ENCODE measurements at regions not wholly inside any gene's neighbourhood (a gene's known extent, or its start where the extent isn't known, plus 50 kb on each side); places are given as distances from the start of the nearest gene placed in this dataset.

DNA sequence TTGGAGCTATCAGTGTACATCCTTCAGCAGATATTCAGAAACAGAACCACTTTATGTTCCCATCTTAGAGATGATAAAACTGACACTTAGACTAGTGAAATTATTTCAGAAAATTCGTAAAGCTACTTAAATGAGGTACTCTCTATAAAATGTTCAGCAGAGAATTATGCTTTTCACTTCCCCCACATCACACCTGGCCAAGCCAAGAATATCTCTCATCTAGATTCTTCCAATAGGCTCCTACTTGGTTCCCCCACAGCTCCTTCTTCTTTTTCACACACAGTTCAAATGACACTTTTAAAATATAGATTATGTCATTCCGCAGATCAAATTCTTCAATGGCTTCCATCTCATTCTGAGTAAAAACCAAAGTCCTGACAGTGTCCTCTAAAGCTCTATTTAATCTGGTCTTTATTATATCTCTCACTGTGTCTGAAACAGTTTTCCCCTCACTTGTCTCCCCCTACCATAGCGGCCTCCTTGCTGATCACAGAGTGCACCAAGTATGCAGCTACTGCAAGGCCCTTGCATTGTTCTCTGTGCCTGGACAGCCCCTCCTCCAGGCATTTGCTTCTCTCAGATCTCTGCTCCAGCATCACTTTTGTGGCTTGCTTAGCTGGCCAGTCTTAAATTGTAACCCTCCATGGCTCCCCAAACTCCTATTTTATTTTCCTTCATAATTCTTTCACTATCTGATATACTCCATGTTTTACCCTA is 736.8 kb upstream of the USP15 start:
- TF ChIP-seq ZNF121 (tag by site-specific recombination; IDR thresholded peaks at IDR 0.05) (no peak), ZFP69B (tag by site-specific recombination; IDR thresholded peaks at IDR 0.05) (no peak), SETDB1 (IDR thresholded peaks at IDR 0.05; ENCODE audit: insufficient read length, low read length) (no peak), GLI2 (tag by site-specific recombination; IDR thresholded peaks at IDR 0.05; ENCODE audit: borderline replicate concordance, low read depth) (no peak), TCF7L2 (IDR thresholded peaks at IDR 0.05; ENCODE audit: borderline replicate concordance, low read depth, low read length) (no peak), ZNF133 (tag by site-specific recombination; IDR thresholded peaks at IDR 0.05) (no peak), ZNF248 (tag by site-specific recombination; IDR thresholded peaks at IDR 0.05) (no peak), ZNF223 (tag by site-specific recombination; IDR thresholded peaks at IDR 0.05) (no peak), MYNN (tag by site-specific recombination; IDR thresholded peaks at IDR 0.05; ENCODE audit: borderline replicate concordance) (no peak), ZNF514 (tag by site-specific recombination; IDR thresholded peaks at IDR 0.05) (no peak), SP2 (tag by site-specific recombination; IDR thresholded peaks at IDR 0.05) (no peak), ZNF621 (tag by site-specific recombination; IDR thresholded peaks at IDR 0.05) (no peak), ZNF548 (tag by site-specific recombination; IDR thresholded peaks at IDR 0.05) (no peak), ZBTB17 (tag by site-specific recombination; IDR thresholded peaks at IDR 0.05) (no peak), GLIS1 (tag by site-specific recombination; IDR thresholded peaks at IDR 0.05) (no peak), ZNF274 (IDR thresholded peaks at IDR 0.05; ENCODE audit: low read length) (no peak), ZNF274 (tag by site-specific recombination; IDR thresholded peaks at IDR 0.05; ENCODE audit: borderline replicate concordance) (no peak)
- TF ChIP-seq, protein P1, sequence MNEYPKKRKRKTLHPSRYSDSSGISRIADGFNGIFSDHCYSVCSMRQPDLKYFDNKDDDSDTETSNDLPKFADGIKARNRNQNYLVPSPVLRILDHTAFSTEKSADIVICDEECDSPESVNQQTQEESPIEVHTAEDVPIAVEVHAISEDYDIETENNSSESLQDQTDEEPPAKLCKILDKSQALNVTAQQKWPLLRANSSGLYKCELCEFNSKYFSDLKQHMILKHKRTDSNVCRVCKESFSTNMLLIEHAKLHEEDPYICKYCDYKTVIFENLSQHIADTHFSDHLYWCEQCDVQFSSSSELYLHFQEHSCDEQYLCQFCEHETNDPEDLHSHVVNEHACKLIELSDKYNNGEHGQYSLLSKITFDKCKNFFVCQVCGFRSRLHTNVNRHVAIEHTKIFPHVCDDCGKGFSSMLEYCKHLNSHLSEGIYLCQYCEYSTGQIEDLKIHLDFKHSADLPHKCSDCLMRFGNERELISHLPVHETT (tag by site-specific recombination; IDR thresholded peaks at IDR 0.05) = no peak
- POLR2A ChIA-PET = no interaction called here
- no peaks in the 10 kb centered on the region for H3K9me3 ChIP-seq (ENCODE audit: control insufficient read depth, insufficient read depth, low read depth, low read length)
- no peak overlapping the region for H3K4me3 ChIP-seq (ENCODE audit: low read depth, low read length)
- H3K27ac ChIP-seq (ENCODE audit: extremely low read depth, low read depth, low read length) = no peak overlapping the region
- H3K36me3 ChIP-seq (ENCODE audit: control insufficient read depth in 2 of 2, insufficient read depth in 1 of 2, low read length in 2 of 2) = no peaks in the 10 kb centered on the region
- CTCF ChIA-PET = interaction anchor here (0.6 kb wide), 1 partner anchor 1654 kb away, joined by 8 read pairs; no protein-coding TSS in a partner anchor
- H3K4me1 ChIP-seq (ENCODE audit: control insufficient read depth, insufficient read depth, low read length) = no peaks in the 10 kb centered on the region

DNA sequence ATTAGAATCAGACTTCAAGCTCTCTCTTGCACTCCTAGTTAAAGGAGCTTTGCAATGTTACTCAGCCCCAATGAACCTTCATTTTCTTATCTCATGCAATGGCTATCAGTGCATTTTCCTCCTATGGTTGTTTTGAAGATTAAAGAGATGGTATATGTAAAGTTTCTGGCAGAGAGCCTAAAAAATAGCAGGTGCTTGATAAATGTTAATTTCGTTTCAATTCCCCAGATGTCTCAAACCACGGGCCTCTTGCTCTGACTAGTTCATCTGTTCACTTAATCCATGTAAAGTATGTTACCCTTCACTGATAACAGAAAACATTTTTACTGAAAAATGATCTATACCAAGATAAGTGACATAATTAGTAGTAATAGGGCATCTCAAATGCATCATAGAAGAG is 735.4 kb upstream of the USP15 start:
- POLR2A ChIA-PET = no interaction called here
- no peak overlapping the region for H3K27ac ChIP-seq (ENCODE audit: extremely low read depth, low read depth, low read length)
- no peak overlapping the region for H3K4me3 ChIP-seq (ENCODE audit: low read depth, low read length)

DNA sequence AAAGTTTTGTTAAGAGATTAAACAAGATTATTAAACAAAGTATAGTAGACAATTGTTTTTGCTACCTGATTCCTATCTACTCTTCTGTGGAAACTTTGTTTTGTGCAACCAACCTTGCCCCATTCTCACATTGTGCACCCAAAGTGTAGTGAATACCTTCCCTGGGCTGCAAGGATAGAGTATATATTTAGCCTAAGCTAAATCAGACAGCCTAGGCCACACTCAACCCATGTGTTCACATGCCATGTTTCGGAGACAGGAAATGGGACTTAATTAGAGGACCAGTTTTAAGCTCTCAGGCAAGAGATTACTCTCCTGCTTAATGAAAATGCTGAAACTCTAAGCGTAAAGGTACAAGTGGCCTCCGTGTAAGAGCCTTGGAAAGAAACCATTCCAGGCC is 734.9 kb upstream of the USP15 start:
- CTCF ChIA-PET = no interaction called here
- H3K27ac ChIP-seq (ENCODE audit: extremely low read depth, low read depth, low read length) = no peak overlapping the region
- H3K4me3 ChIP-seq (ENCODE audit: low read depth, low read length) = no peak overlapping the region
- H3K4me1 ChIP-seq (ENCODE audit: control insufficient read depth, insufficient read depth, low read length) = no peaks in the 10 kb centered on the region
- POLR2A ChIA-PET = no interaction called here
- H3K36me3 ChIP-seq (ENCODE audit: control insufficient read depth in 2 of 2, insufficient read depth in 1 of 2, low read length in 2 of 2) = no peaks in the 10 kb centered on the region
- no peaks in the 10 kb centered on the region for H3K9me3 ChIP-seq (ENCODE audit: control insufficient read depth, insufficient read depth, low read depth, low read length)
- TF ChIP-seq, protein P2, sequence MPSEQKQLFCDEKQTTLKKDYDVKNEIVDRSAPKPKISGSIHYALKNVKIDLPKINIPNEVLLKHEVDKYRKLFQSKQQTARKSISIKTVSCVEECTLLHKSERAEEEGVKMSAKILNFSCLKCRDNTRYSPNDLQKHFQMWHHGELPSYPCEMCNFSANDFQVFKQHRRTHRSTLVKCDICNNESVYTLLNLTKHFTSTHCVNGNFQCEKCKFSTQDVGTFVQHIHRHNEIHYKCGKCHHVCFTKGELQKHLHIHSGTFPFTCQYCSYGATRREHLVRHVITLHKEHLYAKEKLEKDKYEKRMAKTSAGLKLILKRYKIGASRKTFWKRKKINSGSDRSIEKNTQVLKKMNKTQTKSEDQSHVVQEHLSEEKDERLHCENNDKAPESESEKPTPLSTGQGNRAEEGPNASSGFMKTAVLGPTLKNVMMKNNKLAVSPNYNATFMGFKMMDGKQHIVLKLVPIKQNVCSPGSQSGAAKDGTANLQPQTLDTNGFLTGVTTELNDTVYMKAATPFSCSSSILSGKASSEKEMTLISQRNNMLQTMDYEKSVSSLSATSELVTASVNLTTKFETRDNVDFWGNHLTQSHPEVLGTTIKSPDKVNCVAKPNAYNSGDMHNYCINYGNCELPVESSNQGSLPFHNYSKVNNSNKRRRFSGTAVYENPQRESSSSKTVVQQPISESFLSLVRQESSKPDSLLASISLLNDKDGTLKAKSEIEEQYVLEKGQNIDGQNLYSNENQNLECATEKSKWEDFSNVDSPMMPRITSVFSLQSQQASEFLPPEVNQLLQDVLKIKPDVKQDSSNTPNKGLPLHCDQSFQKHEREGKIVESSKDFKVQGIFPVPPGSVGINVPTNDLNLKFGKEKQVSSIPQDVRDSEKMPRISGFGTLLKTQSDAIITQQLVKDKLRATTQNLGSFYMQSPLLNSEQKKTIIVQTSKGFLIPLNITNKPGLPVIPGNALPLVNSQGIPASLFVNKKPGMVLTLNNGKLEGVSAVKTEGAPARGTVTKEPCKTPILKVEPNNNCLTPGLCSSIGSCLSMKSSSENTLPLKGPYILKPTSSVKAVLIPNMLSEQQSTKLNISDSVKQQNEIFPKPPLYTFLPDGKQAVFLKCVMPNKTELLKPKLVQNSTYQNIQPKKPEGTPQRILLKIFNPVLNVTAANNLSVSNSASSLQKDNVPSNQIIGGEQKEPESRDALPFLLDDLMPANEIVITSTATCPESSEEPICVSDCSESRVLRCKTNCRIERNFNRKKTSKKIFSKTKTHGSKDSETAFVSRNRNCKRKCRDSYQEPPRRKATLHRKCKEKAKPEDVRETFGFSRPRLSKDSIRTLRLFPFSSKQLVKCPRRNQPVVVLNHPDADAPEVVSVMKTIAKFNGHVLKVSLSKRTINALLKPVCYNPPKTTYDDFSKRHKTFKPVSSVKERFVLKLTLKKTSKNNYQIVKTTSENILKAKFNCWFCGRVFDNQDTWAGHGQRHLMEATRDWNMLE (tag by site-specific recombination; conservative IDR thresholded peaks at IDR 0.05; ENCODE audit: low read depth) = no peak
- no peak for TF ChIP-seq ZNF266 (tag by site-specific recombination; IDR thresholded peaks at IDR 0.05; ENCODE audit: low read depth)
- TF ChIP-seq ZNF654 (tag by site-specific recombination; IDR thresholded peaks at IDR 0.05; ENCODE audit: low read depth) = no peak
- TF ChIP-seq ZIC2 (tag by site-specific recombination; IDR thresholded peaks at IDR 0.05) = no peak
- no peak for TF ChIP-seq ZNF501 (tag by site-specific recombination; IDR thresholded peaks at IDR 0.05)
- no peak for TF ChIP-seq ZNF274 (IDR thresholded peaks at IDR 0.05; ENCODE audit: low read length)
- no peak for TF ChIP-seq ZNF274 (tag by site-specific recombination; IDR thresholded peaks at IDR 0.05; ENCODE audit: borderline replicate concordance)
- no peak for TF ChIP-seq ZNF112 (tag by site-specific recombination; IDR thresholded peaks at IDR 0.05)

More for the DNA sequence above, 735.4 kb upstream of the USP15 start:
- Histone ChIP-seq H3K9me3 (ENCODE audit: control insufficient read depth, insufficient read depth, low read depth, low read length) (no peaks in the 10 kb centered on the region), H3K36me3 (ENCODE audit: control insufficient read depth in 2 of 2, insufficient read depth in 1 of 2, low read length in 2 of 2) (no peaks in the 10 kb centered on the region), H3K4me1 (ENCODE audit: control insufficient read depth, insufficient read depth, low read length) (no peaks in the 10 kb centered on the region)
- CTCF ChIA-PET = no interaction called here
- TF ChIP-seq ZNF19 (tag by site-specific recombination; IDR thresholded peaks at IDR 0.05; ENCODE audit: low read depth) (no peak), ZNF768 (tag by site-specific recombination; IDR thresholded peaks at IDR 0.05) (no peak), KLF8 (tag by site-specific recombination; IDR thresholded peaks at IDR 0.05) (no peak), ZNF621 (tag by site-specific recombination; IDR thresholded peaks at IDR 0.05) (no peak), GLIS1 (tag by site-specific recombination; IDR thresholded peaks at IDR 0.05) (no peak), ZNF211 (tag by site-specific recombination; IDR thresholded peaks at IDR 0.05; ENCODE audit: low read depth) (no peak)

Measured in HEK293 (cell line).